ENCODE measurements at regions not wholly inside any gene's neighbourhood (a gene's known extent, or its start where the extent isn't known, plus 50 kb on each side); places are given as distances from the start of the nearest gene placed in this dataset.

GRCh38 chr15:77713281-77713680 lies 80.6 kb upstream of the LINGO1 start:
- no peak for DNase-seq (ENCODE audit: low spot score)

- no peak for DNase-seq (ENCODE audit: low spot score)
Observed at GRCh38 chr15:77712438-77712837, 79.7 kb upstream of the LINGO1 start.

- DNase-seq (ENCODE audit: low spot score) = no peak
Observed at GRCh38 chr15:77710637-77711036, 77.9 kb upstream of the LINGO1 start.

- DNase-seq (ENCODE audit: low spot score) = no peak
Observed at GRCh38 chr15:77710206-77710605, 77.5 kb upstream of the LINGO1 start.

GRCh38 chr15:77709135-77709886 lies 76.6 kb upstream of the LINGO1 start:
- DNase-seq (ENCODE audit: low spot score) = no peak

GRCh38 chr15:77706482-77707244 lies 74.0 kb upstream of the LINGO1 start:
- DNase-seq (ENCODE audit: low spot score) = no peak

GRCh38 chr15:77702211-77702957 lies 69.7 kb upstream of the LINGO1 start:
- DNase-seq (ENCODE audit: low spot score) = peak; percentile 67

- DNase-seq (ENCODE audit: low spot score) = no peak
Observed at GRCh38 chr15:77698481-77698880, 65.8 kb upstream of the LINGO1 start.

GRCh38 chr15:77697893-77698292 lies 65.2 kb upstream of the LINGO1 start:
- no peak for DNase-seq (ENCODE audit: low spot score)

GRCh38 chr15:77696871-77697270 lies 64.2 kb upstream of the LINGO1 start:
- no peak for DNase-seq (ENCODE audit: low spot score)

- DNase-seq (ENCODE audit: low spot score) = peak; percentile 22
Observed at GRCh38 chr15:77695961-77696582, 63.4 kb upstream of the LINGO1 start.

- no peak for DNase-seq (ENCODE audit: low spot score)
Observed at GRCh38 chr15:77695548-77695947, 62.8 kb upstream of the LINGO1 start.

- DNase-seq (ENCODE audit: low spot score) = no peak
Observed at GRCh38 chr15:77693576-77693975, 60.9 kb upstream of the LINGO1 start.

GRCh38 chr15:77692614-77693013 lies 59.9 kb upstream of the LINGO1 start:
- no peak for DNase-seq (ENCODE audit: low spot score)

- DNase-seq (ENCODE audit: low spot score) = no peak
Observed at GRCh38 chr15:77691607-77692006, 58.9 kb upstream of the LINGO1 start.

GRCh38 chr15:77689821-77690220 lies 57.1 kb upstream of the LINGO1 start:
- DNase-seq (ENCODE audit: low spot score) = no peak

GRCh38 chr15:77688693-77689092 lies 56.0 kb upstream of the LINGO1 start:
- DNase-seq (ENCODE audit: low spot score) = no peak

- no peak for DNase-seq (ENCODE audit: low spot score)
Observed at GRCh38 chr15:77688266-77688665, 55.6 kb upstream of the LINGO1 start.

- no peak for DNase-seq (ENCODE audit: low spot score)
Observed at GRCh38 chr15:77685082-77685815, 52.5 kb upstream of the LINGO1 start.

- DNase-seq (ENCODE audit: low spot score) = no peak
Observed at GRCh38 chr15:77684341-77685081, 51.8 kb upstream of the LINGO1 start.

GRCh38 chr15:77682564-77682963 lies 49.9 kb upstream of the LINGO1 start:
- no peak for DNase-seq (ENCODE audit: low spot score)
